GM12878 (cell line): ENCODE measurements at regions not wholly inside any gene's neighbourhood (a gene's known extent, or its start where the extent isn't known, plus 50 kb on each side); places are given as distances from the start of the nearest gene placed in this dataset.

Source experiments
- EZH2 ChIP-seq: IDR thresholded peaks from 2 replicates; pipeline ENCODE4 v1.6.1; 2012; ENCODE audit warnings: low read depth, mild to moderate bottlenecking, control low read depth, inconsistent platforms, low read length, borderline replicate concordance; ENCODE audit not compliant: control insufficient read depth
- FOXM1 ChIP-seq: IDR thresholded peaks from 2 replicates; pipeline ENCODE4 v1.6.1; 2012; ENCODE audit warnings: low read depth, mild to moderate bottlenecking, inconsistent platforms, low read length, moderate library complexity
- NFYA ChIP-seq: IDR thresholded peaks from 2 replicates; pipeline ENCODE4 v1.6.1; 2011; ENCODE audit warnings: low read depth, mild to moderate bottlenecking, low read length, improper control_type of control experiment, borderline replicate concordance
- RAD21 ChIP-seq: IDR thresholded peaks from 2 replicates; pipeline ENCODE4 v1.6.1; 2011; ENCODE audit warnings: mild to moderate bottlenecking, low read depth, low read length, moderate library complexity; ENCODE audit not compliant: insufficient read depth
- RELA ChIP-seq: fragments of 450-650 bp; IDR thresholded peaks from 2 replicates; pipeline ENCODE4 v1.8.0; 2014; ENCODE audit warnings: borderline replicate concordance; ENCODE audit not compliant: partially characterized antibody
- RFX5 ChIP-seq: IDR thresholded peaks from 2 replicates; pipeline ENCODE4 v1.6.1; 2011; ENCODE audit warnings: low read depth, low read length, improper control_type of control experiment
- TARDBP ChIP-seq: IDR thresholded peaks from 2 replicates; pipeline ENCODE4 v1.6.1; 2016; ENCODE audit warnings: borderline replicate concordance
- ZNF207 ChIP-seq: fragments of 450-650 bp; IDR thresholded peaks from 2 replicates; pipeline ENCODE4 v1.6.1; 2014; ENCODE audit warnings: antibody characterized with exemption, mild to moderate bottlenecking, borderline replicate concordance
- ZNF24 ChIP-seq: fragments of 450-650 bp; IDR thresholded peaks from 2 replicates; pipeline ENCODE4 v1.6.1; 2017; ENCODE audit warnings: antibody characterized with exemption, mild to moderate bottlenecking
- TF ChIP-seq, protein P1 (sequence below), 3 experiments: IDR thresholded peaks in 2 of 3; conservative IDR thresholded peaks in 1 of 3; 2 replicates each; pipeline ENCODE4 v1.5.1; 2011; ENCODE audit warnings: low read depth in 3 of 3, low read length in 3 of 3, mild to moderate bottlenecking in 3 of 3, control low read depth in 2 of 3, moderate library complexity in 2 of 3, inconsistent platforms in 1 of 3, mixed read lengths in 1 of 3; ENCODE audit not compliant: control insufficient read depth in 2 of 3, insufficient read depth in 1 of 3; ENCODE audit errors: extremely low read depth in 1 of 3

DNA sequence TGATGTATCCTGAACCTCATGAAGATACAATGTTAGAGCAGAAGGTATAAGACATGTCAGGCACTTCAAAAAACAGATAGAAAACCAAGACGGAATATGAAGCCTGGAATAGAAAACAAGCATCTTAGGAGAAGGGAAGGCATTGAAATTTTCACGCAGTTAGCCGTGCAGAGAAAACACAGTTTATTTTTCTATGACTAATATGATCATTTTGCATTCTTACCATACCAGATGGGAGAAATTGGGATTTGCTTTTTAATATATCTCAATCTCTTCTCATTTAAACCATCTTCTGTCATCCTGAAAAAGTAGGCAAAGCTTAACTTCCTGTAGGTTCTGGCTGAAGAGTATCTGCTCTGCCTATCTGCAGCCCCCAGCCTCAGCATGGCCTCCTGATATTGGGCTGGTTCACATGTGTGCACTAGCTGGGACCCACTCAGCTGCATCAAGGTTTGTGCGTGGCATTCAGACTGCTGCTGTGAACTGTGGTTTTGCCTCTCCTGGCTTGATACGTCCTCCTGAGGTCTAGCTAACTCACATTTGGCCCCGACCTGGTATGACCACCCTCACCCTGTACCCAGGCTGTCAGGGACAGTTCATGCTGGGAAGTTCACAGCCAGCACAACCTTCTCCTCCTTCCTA lies 392.5 kb upstream of the SASH1 start:
- no peak for TF ChIP-seq RAD21
- TF ChIP-seq, protein P1, sequence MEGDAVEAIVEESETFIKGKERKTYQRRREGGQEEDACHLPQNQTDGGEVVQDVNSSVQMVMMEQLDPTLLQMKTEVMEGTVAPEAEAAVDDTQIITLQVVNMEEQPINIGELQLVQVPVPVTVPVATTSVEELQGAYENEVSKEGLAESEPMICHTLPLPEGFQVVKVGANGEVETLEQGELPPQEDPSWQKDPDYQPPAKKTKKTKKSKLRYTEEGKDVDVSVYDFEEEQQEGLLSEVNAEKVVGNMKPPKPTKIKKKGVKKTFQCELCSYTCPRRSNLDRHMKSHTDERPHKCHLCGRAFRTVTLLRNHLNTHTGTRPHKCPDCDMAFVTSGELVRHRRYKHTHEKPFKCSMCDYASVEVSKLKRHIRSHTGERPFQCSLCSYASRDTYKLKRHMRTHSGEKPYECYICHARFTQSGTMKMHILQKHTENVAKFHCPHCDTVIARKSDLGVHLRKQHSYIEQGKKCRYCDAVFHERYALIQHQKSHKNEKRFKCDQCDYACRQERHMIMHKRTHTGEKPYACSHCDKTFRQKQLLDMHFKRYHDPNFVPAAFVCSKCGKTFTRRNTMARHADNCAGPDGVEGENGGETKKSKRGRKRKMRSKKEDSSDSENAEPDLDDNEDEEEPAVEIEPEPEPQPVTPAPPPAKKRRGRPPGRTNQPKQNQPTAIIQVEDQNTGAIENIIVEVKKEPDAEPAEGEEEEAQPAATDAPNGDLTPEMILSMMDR (IDR thresholded peaks at IDR 0.05 in 2 of 3, conservative IDR thresholded peaks at IDR 0.05 in 1 of 3; ENCODE audit: control insufficient read depth in 2 of 3, extremely low read depth in 1 of 3, insufficient read depth in 1 of 3, low read depth in 3 of 3, low read length in 3 of 3): no peak
- TF ChIP-seq FOXM1: no peak
- TF ChIP-seq RELA: no peak
- no peak for TF ChIP-seq TARDBP
- no peak for TF ChIP-seq EZH2
- TF ChIP-seq RFX5: no peak
- no peak for TF ChIP-seq ZNF207
- no peak for TF ChIP-seq NFYA
- TF ChIP-seq ZNF24: no peak
